ENCODE measurements at regions not wholly inside any gene's neighbourhood (a gene's known extent, or its start where the extent isn't known, plus 50 kb on each side); places are given as distances from the start of the nearest gene placed in this dataset.

- intact Hi-C loops (cut with micrococcal nuclease): no loop called here
- POLR2A ChIA-PET: no interaction called here
- CTCF ChIA-PET: no interaction called here
Measured at GRCh38 chr12:63232896-63233295, 81.9 kb upstream of the AVPR1A start.

More at GRCh38 chr12:63232896-63233295, 81.9 kb upstream of the AVPR1A start:
- H3K27ac ChIP-seq (ENCODE audit: insufficient read depth, low read depth, low read length): no peak overlapping the region
- no peak overlapping the region for H2AFZ ChIP-seq (ENCODE audit: low read depth, low read length)
- H3K79me2 ChIP-seq (ENCODE audit: control insufficient read depth, insufficient read depth, low read length): no peaks in the 10 kb centered on the region
- no peak for FAIRE-seq
- H3K4me3 ChIP-seq (replicated peaks in 1 of 3; ENCODE audit: insufficient read depth in 1 of 3, low read depth in 1 of 3, low read length in 3 of 3): no peak overlapping the region
- H3K9me1 ChIP-seq (replicated peaks; ENCODE audit: control insufficient read depth, extremely low read depth, insufficient read depth, low read length): no peaks in the 10 kb centered on the region
- no peak overlapping the region for H3K4me2 ChIP-seq (ENCODE audit: insufficient read depth, low read length)
- H3K27me3 ChIP-seq (ENCODE audit: control insufficient read depth in 2 of 2, insufficient read depth in 2 of 2, low read length in 2 of 2): no peaks in the 10 kb centered on the region
- H4K20me1 ChIP-seq (replicated peaks; ENCODE audit: control insufficient read depth, extremely low read depth, insufficient read depth, low read length): no peaks in the 10 kb centered on the region
- dilution Hi-C loops (cut with MboI; ENCODE audit: extremely low pct_ligation_motif_present, low sequenced_read_pairs): no loop called here
- H3K9me3 ChIP-seq (replicated peaks; ENCODE audit: control insufficient read depth, insufficient read depth, low read length): no peaks in the 10 kb centered on the region
- no peak overlapping the region for H3K9ac ChIP-seq (replicated peaks; ENCODE audit: extremely low read depth, insufficient read depth, low read length)
- H3K4me1 ChIP-seq (ENCODE audit: control insufficient read depth, extremely low read depth, insufficient read depth, low read length): no peaks in the 10 kb centered on the region
- BruUV-seq (replicated peaks): no TSS peak
- H3K36me3 ChIP-seq (ENCODE audit: control insufficient read depth in 2 of 2, extremely low read depth in 1 of 2, insufficient read depth in 2 of 2, low read length in 2 of 2): no peaks in the 10 kb centered on the region
- DNase-seq (ENCODE audit: low read depth, low spot score): no peak
- no peak for TF ChIP-seq MAX (IDR thresholded peaks at IDR 0.05; ENCODE audit: insufficient read depth, insufficient read length)
- TF ChIP-seq CTCF (IDR thresholded peaks at IDR 0.05; ENCODE audit: extremely low read depth in 1 of 2, insufficient read depth in 1 of 2, low read depth in 1 of 2, low read length in 2 of 2): no peak
- no peak for TF ChIP-seq MYC (IDR thresholded peaks at IDR 0.05; ENCODE audit: low read depth, low read length)
- no peak for TF ChIP-seq POLR2AphosphoS5 (IDR thresholded peaks at IDR 0.05; ENCODE audit: insufficient read depth, low read depth, low read length)
- no peak for TF ChIP-seq EZH2 (IDR thresholded peaks at IDR 0.05; ENCODE audit: borderline replicate concordance, low read depth, low read length, severe bottlenecking)
- TF ChIP-seq FOS (IDR thresholded peaks at IDR 0.05; ENCODE audit: borderline replicate concordance, insufficient read depth, low read length): no peak
- TF ChIP-seq GATA2 (IDR thresholded peaks at IDR 0.05; ENCODE audit: insufficient read depth, insufficient read length, low read depth, low read length): no peak

Measured in endothelial cell of umbilical vein (primary cell).